ENCODE measurements at regions not wholly inside any gene's neighbourhood (a gene's known extent, or its start where the extent isn't known, plus 50 kb on each side); places are given as distances from the start of the nearest gene placed in this dataset.

DNA sequence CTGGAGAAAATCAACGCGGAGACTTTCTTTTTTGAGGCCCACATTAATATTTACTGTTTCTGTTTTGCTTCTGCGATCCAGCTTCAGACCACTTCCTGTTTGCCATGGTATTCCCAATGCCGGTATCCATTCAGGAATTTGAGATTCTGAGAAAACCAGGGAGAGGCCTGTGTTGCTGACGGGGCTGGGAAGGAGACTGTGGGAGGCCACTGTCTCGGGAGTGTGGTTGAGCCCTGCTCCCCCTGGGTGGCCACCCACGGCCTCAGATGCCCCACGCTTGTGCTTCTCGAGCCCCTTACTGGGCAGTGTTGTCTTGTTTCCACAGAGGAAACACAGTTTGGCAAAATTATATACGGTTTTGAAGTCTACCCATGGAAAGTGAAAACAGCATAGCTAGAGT is 403.6 kb upstream of the IRX2 start:
- Histone ChIP-seq H3K27me3 (ENCODE audit: insufficient read depth, low read length, poor library complexity) (no peaks in the 10 kb centered on the region), H2AFZ (ENCODE audit: low read depth, low read length) (no peak overlapping the region), H3K27ac (ENCODE audit: low read length) (no peak overlapping the region), H3K4me1 (ENCODE audit: insufficient read depth, low read length) (peaks cover 28% of the 10 kb centered on the region), H3K79me2 (ENCODE audit: insufficient read depth, low read length) (no peaks in the 10 kb centered on the region), H3K9ac (ENCODE audit: low read depth, low read length) (no peak overlapping the region), H3K4me3 (ENCODE audit: low read depth in 1 of 2, low read length in 2 of 2) (no peak overlapping the region), H3K36me3 (ENCODE audit: insufficient read depth, low read length) (no peaks in the 10 kb centered on the region), H3K4me2 (ENCODE audit: insufficient read depth, low read length) (no peak overlapping the region), H3K9me3 (ENCODE audit: insufficient read depth, low read length, severe bottlenecking) (peaks cover 3% of the 10 kb centered on the region), H4K20me1 (ENCODE audit: insufficient read depth, low read length) (no peaks in the 10 kb centered on the region)
- ATAC-seq (ENCODE audit: insufficient read depth, low read depth) (no peak), DNase-seq (no peak)
- no peak for TF ChIP-seq CTCF (IDR thresholded peaks at IDR 0.05; ENCODE audit: borderline replicate concordance, extremely low read depth, low read length, poor library complexity, severe bottlenecking)
- no peak for TF ChIP-seq EZH2 (IDR thresholded peaks at IDR 0.05; ENCODE audit: borderline replicate concordance, low read depth, low read length, severe bottlenecking)

- Histone ChIP-seq H3K27ac (ENCODE audit: low read length) (no peak overlapping the region), H3K79me2 (ENCODE audit: insufficient read depth, low read length) (no peaks in the 10 kb centered on the region), H3K9me3 (ENCODE audit: insufficient read depth, low read length, severe bottlenecking) (no peaks in the 10 kb centered on the region), H3K36me3 (ENCODE audit: insufficient read depth, low read length) (no peaks in the 10 kb centered on the region), H3K9ac (ENCODE audit: low read depth, low read length) (no peak overlapping the region), H3K4me2 (ENCODE audit: insufficient read depth, low read length) (no peak overlapping the region), H3K4me1 (ENCODE audit: insufficient read depth, low read length) (peaks cover 18% of the 10 kb centered on the region), H3K27me3 (ENCODE audit: insufficient read depth, low read length, poor library complexity) (no peaks in the 10 kb centered on the region), H3K4me3 (ENCODE audit: low read depth in 1 of 2, low read length in 2 of 2) (no peak overlapping the region), H4K20me1 (ENCODE audit: insufficient read depth, low read length) (no peaks in the 10 kb centered on the region), H2AFZ (ENCODE audit: low read depth, low read length) (no peak overlapping the region)
- DNase-seq (no peak), ATAC-seq (ENCODE audit: insufficient read depth, low read depth) (no peak)
- TF ChIP-seq EZH2 (IDR thresholded peaks at IDR 0.05; ENCODE audit: borderline replicate concordance, low read depth, low read length, severe bottlenecking) (no peak), CTCF (IDR thresholded peaks at IDR 0.05; ENCODE audit: borderline replicate concordance, extremely low read depth, low read length, poor library complexity, severe bottlenecking) (no peak)
Observed at GRCh38 chr5:3153906-3154305, 402.4 kb upstream of the IRX2 start.

- Histone ChIP-seq H4K20me1 (ENCODE audit: insufficient read depth, low read length) (no peaks in the 10 kb centered on the region), H3K9ac (ENCODE audit: low read depth, low read length) (no peak overlapping the region), H3K27ac (ENCODE audit: low read length) (no peak overlapping the region), H3K4me1 (ENCODE audit: insufficient read depth, low read length) (peaks cover 12% of the 10 kb centered on the region), H2AFZ (ENCODE audit: low read depth, low read length) (no peak overlapping the region), H3K27me3 (ENCODE audit: insufficient read depth, low read length, poor library complexity) (no peaks in the 10 kb centered on the region), H3K4me3 (ENCODE audit: low read depth in 1 of 2, low read length in 2 of 2) (no peak overlapping the region), H3K36me3 (ENCODE audit: insufficient read depth, low read length) (no peaks in the 10 kb centered on the region), H3K9me3 (ENCODE audit: insufficient read depth, low read length, severe bottlenecking) (no peaks in the 10 kb centered on the region), H3K79me2 (ENCODE audit: insufficient read depth, low read length) (no peaks in the 10 kb centered on the region), H3K4me2 (ENCODE audit: insufficient read depth, low read length) (no peak overlapping the region)
- ATAC-seq (ENCODE audit: insufficient read depth, low read depth) (no peak), DNase-seq (no peak)
- TF ChIP-seq EZH2 (IDR thresholded peaks at IDR 0.05; ENCODE audit: borderline replicate concordance, low read depth, low read length, severe bottlenecking) (no peak), CTCF (IDR thresholded peaks at IDR 0.05; ENCODE audit: borderline replicate concordance, extremely low read depth, low read length, poor library complexity, severe bottlenecking) (no peak)
Observed at GRCh38 chr5:3153226-3153858, 401.9 kb upstream of the IRX2 start.

Data from DND-41 (cell line).